ENCODE measurements at regions not wholly inside any gene's neighbourhood (a gene's known extent, or its start where the extent isn't known, plus 50 kb on each side); places are given as distances from the start of the nearest gene placed in this dataset.

GRCh38 chr5:39843767-39844166, 419.0 kb upstream of the DAB2 start:
- TF ChIP-seq CTCF (IDR thresholded peaks at IDR 0.05), result no peak

DNA sequence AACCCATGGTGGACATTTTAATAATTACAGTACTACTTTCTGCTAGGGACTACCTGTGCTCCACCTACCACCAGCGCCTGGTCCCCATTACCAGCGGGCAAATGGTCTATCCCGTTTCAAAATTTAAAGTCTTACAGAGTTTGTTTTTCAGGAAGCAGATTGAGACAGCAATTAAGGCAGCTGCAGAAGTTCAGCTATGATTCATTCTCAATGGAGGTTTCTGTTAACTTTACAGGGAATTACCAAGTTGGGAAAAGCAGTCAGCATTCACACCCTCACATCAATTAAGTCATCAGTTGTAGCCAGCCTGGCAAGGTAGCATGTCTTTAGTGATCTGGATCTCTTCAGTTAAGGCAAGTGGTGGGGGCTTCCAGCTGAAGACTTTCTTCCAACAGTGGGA, 410.6 kb upstream of the DAB2 start:
- no peak for TF ChIP-seq CTCF (IDR thresholded peaks at IDR 0.05)

GRCh38 chr5:39829441-39829840, 404.7 kb upstream of the DAB2 start:
- no peak for TF ChIP-seq CTCF (IDR thresholded peaks at IDR 0.05)

- no peak for TF ChIP-seq CTCF (IDR thresholded peaks at IDR 0.05)
Measured at GRCh38 chr5:39826051-39826450, 401.3 kb upstream of the DAB2 start.

- TF ChIP-seq CTCF (IDR thresholded peaks at IDR 0.05), result no peak
Measured at GRCh38 chr5:39825301-39825700, 400.5 kb upstream of the DAB2 start.

DNA sequence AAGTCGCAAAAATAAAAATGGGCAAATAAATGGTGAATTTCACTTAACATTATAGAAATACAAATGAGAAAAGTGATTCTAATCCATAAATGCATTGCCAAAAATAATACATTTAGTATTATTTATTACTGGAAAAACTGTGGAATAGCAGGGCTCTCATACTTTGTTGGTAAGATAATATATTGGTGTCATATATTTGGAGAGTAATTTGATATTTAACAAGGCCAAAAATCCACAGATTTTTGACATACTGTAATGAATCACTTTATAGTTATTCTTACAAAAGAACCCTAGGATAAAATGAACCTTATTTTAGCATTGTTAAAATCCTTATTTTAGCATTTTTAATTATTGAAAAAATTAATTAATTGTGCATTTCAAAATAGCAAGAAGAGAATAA, 397.2 kb upstream of the DAB2 start:
- TF ChIP-seq CTCF (IDR thresholded peaks at IDR 0.05), result no peak

GRCh38 chr5:39816866-39817265, 392.1 kb upstream of the DAB2 start:
- TF ChIP-seq CTCF (IDR thresholded peaks at IDR 0.05), result no peak

GRCh38 chr5:39816156-39816845, 391.5 kb upstream of the DAB2 start:
- no peak for TF ChIP-seq CTCF (IDR thresholded peaks at IDR 0.05)
